HepG2 (cell line): ENCODE measurements at regions not wholly inside any gene's neighbourhood (a gene's known extent, or its start where the extent isn't known, plus 50 kb on each side); places are given as distances from the start of the nearest gene placed in this dataset.

ENCODE experiments used
- NR3C1 ChIP-seq: sonication (generic); formaldehyde crosslinking; IDR thresholded peaks from 2 replicates; pipeline ENCODE4 v1.4.0; 2020; ENCODE audit warnings: missing genetic modification reagents
- STAG1 ChIP-seq: sonication (generic); formaldehyde crosslinking; IDR thresholded peaks from 2 replicates; pipeline ENCODE4 v1.4.0; 2020; ENCODE audit warnings: missing genetic modification reagents
- ZFX ChIP-seq: sonication (generic); formaldehyde crosslinking; IDR thresholded peaks from 2 replicates; pipeline ENCODE4 v1.4.0; 2020; ENCODE audit warnings: mild to moderate bottlenecking, low read depth, missing genetic modification reagents, moderate library complexity
- ZNF205 ChIP-seq: IDR thresholded peaks from 2 replicates; pipeline ENCODE4 v1.6.1; 2018; ENCODE audit warnings: missing biosample characterization, missing genetic modification reagents
- ZNF468 ChIP-seq: sonication (generic); formaldehyde crosslinking; IDR thresholded peaks from 2 replicates; pipeline ENCODE4 v1.8.0; 2022; ENCODE audit warnings: mild to moderate bottlenecking, moderate library complexity, missing genetic modification reagents
- ZNF768 ChIP-seq: sonication (generic); formaldehyde crosslinking; IDR thresholded peaks from 2 replicates; pipeline ENCODE4 v1.4.0; 2020; ENCODE audit warnings: missing genetic modification reagents
- TF ChIP-seq, protein P1 (sequence below): sonication (generic); formaldehyde crosslinking; IDR thresholded peaks from 2 replicates; pipeline ENCODE4 v1.5.1; 2020; ENCODE audit warnings: missing genetic modification reagents, mild to moderate bottlenecking, borderline replicate concordance
- TF ChIP-seq, protein P2 (sequence below): sonication (generic); formaldehyde crosslinking; IDR thresholded peaks from 2 replicates; pipeline ENCODE4 v1.4.0; 2020; ENCODE audit warnings: low read depth, mild to moderate bottlenecking, missing genetic modification reagents

DNA sequence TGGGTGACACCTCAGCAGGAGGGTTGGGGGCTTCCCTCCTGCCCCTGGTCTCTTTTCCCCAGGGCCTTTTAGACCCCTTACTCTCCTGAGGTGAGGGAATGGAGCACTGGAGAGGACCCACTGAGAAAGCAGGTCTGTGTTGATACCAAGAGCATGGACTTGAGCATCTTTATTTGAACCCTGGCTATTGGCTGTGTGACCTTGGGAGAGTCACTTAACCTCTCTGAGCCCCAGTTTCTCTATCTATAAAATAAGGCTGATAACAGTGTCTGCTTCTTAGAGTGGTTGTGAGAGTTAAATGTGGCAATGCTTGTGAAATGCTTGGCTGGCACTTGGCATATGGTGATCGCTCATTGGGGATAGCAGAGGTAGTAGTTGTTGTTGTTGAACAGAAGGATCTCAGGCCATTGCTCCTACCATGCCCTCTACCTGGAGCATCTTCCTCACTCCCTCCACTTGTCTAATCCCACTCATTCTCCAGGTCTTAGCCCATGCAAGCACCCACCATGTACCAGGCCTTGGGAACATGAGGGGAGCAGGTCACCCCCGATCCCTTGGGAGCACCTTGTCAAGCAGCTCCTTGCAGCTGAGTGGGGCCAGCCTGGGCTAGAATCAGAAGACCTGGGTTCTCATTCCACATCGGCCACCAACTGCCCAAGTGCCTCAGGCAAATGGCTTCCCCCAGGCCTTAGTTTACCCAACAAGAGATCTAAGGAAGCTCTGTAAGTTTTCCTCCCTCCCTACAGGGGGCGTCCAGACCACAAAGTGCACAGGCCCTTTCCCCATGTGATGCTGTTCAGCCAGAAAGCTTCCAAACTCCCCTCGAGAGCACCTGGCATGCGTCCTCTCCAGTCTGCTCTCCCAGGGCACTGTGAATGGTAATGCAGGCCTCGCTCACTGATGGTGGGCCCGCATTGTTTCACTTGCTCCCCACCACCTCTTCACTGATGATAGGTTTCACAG is 96.7 kb downstream of the LSM3 start (continued):
- TF ChIP-seq, protein P1, sequence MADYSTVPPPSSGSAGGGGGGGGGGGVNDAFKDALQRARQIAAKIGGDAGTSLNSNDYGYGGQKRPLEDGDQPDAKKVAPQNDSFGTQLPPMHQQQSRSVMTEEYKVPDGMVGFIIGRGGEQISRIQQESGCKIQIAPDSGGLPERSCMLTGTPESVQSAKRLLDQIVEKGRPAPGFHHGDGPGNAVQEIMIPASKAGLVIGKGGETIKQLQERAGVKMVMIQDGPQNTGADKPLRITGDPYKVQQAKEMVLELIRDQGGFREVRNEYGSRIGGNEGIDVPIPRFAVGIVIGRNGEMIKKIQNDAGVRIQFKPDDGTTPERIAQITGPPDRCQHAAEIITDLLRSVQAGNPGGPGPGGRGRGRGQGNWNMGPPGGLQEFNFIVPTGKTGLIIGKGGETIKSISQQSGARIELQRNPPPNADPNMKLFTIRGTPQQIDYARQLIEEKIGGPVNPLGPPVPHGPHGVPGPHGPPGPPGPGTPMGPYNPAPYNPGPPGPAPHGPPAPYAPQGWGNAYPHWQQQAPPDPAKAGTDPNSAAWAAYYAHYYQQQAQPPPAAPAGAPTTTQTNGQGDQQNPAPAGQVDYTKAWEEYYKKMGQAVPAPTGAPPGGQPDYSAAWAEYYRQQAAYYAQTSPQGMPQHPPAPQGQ (CRISPR knock-in tag) = no peak
- TF ChIP-seq ZNF205 (CRISPR knock-in tag) (no peak), ZFX (no peak), ZNF468 (CRISPR knock-in tag) (no peak), ZNF768 (CRISPR knock-in tag) (peak; percentile 81; the same call in 1 of the 2 replicates), STAG1 (CRISPR knock-in tag) (peak; percentile 65), NR3C1 (CRISPR knock-in tag) (no peak)
- TF ChIP-seq, protein P2, sequence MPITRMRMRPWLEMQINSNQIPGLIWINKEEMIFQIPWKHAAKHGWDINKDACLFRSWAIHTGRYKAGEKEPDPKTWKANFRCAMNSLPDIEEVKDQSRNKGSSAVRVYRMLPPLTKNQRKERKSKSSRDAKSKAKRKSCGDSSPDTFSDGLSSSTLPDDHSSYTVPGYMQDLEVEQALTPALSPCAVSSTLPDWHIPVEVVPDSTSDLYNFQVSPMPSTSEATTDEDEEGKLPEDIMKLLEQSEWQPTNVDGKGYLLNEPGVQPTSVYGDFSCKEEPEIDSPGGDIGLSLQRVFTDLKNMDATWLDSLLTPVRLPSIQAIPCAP (CRISPR knock-in tag) = no peak
